SH-SY5Y (cell line): ENCODE measurements at regions not wholly inside any gene's neighbourhood (a gene's known extent, or its start where the extent isn't known, plus 50 kb on each side); places are given as distances from the start of the nearest gene placed in this dataset.

Experiments used
- GATA2 ChIP-seq: IDR thresholded peaks from 2 replicates; pipeline ENCODE4 v1.6.1; 2011; ENCODE audit warnings: mild to moderate bottlenecking, low read depth, low read length
- GATA3 ChIP-seq: IDR thresholded peaks from 2 replicates; pipeline ENCODE4 v1.6.1; 2011; ENCODE audit warnings: low read depth, mild to moderate bottlenecking, low read length, moderate library complexity

DNA sequence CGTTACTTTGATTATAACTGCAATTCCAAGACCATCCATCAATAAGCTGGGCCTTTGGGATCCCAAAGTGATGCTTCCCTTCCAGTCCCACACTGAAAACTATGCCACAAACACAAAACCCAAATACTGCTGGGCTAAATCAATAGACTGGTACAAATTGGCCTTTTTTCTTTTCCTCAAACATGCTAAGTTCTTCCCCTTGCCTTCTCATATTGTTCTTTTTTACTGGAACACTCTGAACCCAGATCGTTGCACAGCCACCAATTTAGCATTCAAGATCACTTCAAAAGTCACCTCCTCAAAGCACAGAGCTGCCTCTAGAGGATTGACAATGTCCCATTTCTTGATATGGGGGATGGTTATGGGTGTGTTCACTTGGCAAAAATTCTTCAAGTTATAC, 66.0 kb downstream of the ACTL7B start:
- TF ChIP-seq GATA2 = no peak
- TF ChIP-seq GATA3 = no peak
